ENCODE measurements at regions not wholly inside any gene's neighbourhood (a gene's known extent, or its start where the extent isn't known, plus 50 kb on each side); places are given as distances from the start of the nearest gene placed in this dataset.
"Not testable (repeated sequence)": the region's sequence is repeated elsewhere in the genome, so short reads cannot be mapped to it uniquely, and the experiment has no call there.

DNA sequence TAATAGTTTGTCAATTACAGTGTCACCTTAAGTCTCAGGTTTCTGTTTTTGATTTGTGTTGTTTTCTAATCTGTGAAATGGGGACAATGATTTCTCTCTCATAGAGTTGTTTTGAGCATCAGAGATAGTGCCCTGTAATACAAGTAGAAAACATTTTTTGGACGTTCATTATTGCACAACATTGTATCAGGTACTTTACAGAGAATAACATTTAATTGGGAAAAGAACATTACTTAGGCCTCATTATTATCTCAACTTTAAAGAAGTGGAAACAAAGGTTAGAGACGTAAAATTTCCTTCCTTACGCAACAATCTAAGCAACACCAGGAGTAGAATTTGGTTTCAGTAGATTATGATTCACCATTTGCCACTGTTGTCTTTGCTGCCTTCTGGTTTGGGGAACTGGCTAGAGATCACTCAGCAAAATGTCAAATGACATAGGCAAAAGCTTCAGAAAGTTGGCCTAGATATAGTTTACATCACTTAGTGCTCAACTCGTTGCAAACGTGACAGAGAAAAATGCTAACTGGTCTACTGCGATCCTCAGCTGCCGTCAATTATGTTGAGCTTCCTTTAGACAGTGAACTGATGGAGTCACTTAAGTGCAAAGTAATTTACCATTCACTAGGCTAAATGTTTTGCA lies 1026.8 kb downstream of the CDH11 start:
- no peak for DNase-seq
- intact Hi-C loops (cut with DNase I): no loop called here

DNA sequence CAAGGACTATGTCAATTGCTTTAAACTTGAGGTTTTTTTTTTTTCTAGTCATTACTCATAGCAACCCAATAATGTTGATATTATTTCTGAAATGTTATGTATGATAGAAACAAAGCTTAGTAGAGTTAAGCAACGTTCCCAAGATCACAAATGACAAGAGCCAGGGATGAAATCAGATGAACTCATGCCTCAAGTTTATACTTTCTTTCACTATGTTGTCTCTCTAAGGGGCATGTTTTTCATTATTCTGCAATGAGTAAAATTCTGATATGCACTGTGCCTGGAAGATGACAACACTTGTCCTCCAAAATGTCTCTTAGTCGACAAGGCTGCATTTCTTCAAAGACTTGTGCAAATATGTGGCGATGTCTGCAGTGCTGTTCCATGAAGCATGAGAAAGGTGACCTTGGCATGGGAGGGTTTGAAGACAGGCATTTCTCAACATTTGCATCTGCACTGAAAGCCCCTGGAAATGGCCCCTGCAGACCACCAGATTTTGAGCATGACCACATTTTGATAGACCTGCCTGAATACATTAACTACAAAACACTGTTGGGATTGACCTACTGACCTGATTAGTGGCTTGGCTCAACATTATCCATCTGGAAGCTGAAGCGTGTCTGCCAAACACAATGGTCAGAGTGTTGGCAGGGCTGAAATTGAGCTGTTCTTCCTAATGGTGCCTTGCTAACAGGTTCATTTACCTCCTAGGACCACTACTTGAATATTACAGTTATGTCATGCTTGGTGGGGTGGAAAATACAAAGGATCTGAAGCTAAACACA lies 1027.5 kb downstream of the CDH11 start:
- intact Hi-C loops (cut with DNase I): no loop called here
- DNase-seq: no peak

DNA sequence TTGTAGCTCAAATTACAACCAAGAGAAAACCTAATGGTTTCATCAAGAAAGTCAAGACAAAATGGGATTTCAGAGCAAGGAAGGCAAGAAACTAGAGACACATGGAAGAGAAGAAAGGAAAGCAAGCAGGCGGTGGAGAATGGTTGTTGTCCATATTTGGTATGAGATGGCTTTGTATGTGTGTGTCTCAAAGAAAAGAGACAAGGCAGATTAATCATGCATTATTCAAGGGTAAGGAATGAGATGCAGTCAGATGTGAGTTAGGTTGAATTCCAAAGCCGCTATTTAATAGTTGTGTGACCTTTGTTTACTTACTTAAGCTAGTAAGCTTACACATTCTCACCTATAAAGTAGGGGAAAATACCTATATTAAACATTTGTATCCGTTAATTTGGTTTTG lies 1029.6 kb downstream of the CDH11 start:
- intact Hi-C loops (cut with DNase I): no loop called here
- no peak for DNase-seq

DNA sequence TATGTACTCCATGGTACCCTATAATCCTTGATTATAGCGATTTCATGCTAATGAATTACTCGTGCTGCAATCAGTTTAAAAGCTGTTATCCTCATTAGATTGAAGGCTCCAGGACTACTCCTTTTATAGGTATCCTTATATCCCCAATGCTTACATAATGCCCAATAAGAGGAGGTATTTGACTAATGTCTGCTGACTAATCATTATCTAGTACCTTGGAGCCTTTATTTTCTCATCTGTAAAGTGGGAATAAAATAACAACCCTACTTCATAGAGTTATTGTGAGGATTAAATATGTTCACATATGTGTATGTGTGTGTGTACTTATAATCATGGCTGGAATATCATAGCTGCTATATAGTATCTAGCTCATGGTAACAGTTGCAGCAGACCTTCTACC lies 1031.5 kb downstream of the CDH11 start:
- no peak for DNase-seq
- intact Hi-C loops (cut with DNase I): no loop called here

DNA sequence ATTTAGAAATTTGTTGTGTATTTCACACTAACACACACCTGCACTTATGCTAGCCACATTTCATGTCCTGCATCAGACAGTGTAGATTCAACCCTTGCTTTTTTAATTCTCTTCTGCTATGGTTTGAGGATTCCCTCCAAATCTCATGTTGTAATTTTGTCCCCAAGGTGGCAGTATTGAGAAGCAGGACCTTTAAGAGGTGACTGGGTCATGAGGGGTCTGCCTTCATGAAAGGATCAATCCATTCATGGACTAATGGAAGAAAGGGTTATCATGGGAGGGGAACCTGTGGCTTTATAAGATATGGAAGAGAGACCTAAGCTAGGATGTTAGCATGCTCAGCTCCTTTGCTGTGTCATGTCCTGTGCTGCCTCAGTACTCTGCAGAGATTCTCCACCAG lies 1032.2 kb downstream of the CDH11 start:
- DNase-seq: peak in 1 of 10 donors; percentile 8
- intact Hi-C loops (cut with DNase I): loop anchor here (2.0 kb wide), 1 partner anchor 1029 kb away; no protein-coding TSS in a partner anchor

DNA sequence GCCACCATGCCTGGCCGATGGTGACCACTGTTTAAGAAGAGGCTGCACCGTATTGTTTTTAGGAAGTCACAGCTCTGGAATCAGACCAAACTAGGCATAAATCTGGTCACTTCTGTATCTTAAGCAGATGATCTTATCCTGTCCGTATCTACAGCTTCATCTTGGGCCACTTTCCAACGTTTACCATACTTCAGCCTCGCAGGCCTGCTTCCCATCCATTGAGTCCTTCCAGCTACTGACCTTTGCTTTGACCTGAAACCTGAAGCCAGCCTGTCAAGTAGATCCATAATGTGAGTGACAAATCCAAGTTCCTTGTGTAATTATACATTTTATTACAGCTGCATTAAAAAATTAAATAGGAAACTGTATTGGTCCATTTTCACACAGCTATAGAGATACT lies 1033.0 kb downstream of the CDH11 start:
- DNase-seq: no peak
- intact Hi-C loops (cut with DNase I): loop anchor here (2.0 kb wide), 1 partner anchor 1030 kb away; no protein-coding TSS in a partner anchor

DNA sequence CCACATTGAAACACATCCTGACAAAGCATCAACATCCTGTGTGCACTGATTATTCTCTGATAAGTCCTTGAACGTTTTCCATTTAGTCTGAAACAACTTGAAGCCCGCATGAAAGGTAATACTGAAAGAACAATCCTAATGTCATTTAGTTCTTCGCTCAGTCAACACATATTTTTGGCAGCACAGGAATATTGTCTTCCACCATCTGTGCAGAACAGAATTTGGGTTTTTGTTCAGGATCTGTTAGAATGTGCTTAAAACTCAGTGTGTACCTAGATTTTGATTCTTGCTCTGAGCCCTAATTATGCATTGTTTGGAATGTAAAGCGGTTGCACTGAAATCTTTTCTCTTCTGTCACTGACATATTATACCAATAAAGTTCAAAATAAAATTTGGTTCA lies 1036.6 kb downstream of the CDH11 start:
- no peak for DNase-seq
- intact Hi-C loops (cut with DNase I): no loop called here

DNA sequence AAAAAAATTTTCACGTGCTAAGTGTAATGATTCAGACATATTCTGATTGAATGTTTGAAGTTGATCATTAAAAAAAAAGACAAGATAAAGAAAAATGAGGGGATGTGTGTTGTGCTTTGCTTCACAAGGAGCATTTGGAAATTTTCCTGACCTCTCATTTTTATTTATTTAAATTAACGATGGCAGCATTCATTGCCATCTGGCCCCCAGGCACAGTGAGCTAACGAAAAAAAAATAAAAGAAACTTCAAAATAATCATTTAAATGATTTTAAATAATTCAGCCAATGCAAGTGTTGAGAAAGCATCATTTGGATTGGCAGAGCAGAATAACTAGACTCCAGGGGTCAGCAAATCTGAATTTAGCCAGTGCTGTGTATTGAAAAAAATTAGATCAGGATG lies 1037.2 kb downstream of the CDH11 start:
- no peak for DNase-seq
- intact Hi-C loops (cut with DNase I): no loop called here

DNA sequence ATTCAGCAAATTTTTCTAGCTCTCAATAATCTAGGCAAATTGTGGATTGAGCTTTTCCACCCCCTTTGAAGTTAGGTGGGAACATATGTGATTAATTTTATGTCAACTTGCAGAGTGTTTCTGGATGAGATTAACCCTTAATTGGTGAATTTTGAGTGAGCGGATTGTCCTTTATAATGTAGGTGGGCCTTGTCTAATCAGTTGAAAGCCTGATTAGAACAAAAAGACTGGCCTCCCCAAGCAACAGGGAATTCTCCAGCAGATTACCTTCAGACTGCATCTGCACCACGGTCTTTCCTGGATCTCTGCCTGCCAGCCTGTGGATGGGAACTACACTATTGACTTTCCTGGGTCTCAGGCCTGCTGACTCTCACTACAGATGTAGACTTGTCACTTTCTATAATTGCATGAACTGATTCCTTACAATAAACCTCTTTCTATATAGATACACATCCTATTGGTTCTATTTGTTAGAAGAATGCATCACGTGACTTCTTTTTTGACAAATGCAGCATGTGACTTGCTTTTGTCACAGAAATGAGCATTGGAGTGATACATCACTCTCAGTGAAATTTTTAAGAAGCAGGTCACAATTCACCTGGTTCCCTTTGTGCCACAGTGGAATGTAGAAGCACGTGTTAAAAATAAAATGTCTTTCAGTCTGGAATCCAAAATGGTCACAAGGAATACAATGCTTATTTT lies 1038.3 kb downstream of the CDH11 start:
- DNase-seq: no peak
- intact Hi-C loops (cut with DNase I): no loop called here

DNA sequence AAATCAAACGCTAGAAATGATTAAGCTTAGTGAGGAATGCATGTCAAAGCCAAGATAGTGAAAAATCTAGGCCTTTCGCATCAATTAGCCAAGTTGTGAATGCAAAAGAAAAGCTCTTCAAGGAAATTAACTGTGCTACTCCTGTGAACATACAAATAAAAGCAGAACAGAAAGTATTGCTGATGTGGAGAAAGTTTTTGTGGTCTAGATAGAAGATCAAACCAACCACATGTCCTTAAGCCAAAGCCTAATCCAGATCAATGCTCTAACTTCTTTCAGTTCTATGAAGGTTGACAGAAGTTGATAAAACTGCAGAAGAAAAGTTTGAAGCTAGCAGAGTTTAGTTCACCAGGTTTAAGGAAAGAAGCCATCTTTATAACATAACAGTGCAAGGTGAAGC lies 1044.6 kb downstream of the CDH11 start:
- DNase-seq: no peak
- intact Hi-C loops (cut with DNase I): no loop called here

DNA sequence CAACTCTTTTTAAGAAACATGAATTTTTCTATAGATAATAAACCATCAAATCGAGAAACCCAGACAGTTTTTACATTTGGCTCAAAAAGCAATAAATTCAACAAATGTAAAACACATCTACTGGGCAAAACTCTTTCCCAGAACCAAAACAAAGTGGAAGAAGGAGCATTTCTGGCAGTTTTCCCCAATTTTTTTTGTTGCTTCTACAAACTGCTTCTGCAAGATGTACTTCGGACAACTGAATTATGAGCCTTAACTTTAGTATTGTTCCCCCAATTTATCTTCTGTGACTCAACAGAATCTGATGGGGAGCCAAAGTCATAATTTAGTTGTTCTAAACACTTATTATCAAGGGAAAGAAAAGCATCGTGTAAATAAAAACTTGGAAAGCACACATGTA lies 1047.2 kb downstream of the CDH11 start:
- intact Hi-C loops (cut with DNase I): no loop called here

DNA sequence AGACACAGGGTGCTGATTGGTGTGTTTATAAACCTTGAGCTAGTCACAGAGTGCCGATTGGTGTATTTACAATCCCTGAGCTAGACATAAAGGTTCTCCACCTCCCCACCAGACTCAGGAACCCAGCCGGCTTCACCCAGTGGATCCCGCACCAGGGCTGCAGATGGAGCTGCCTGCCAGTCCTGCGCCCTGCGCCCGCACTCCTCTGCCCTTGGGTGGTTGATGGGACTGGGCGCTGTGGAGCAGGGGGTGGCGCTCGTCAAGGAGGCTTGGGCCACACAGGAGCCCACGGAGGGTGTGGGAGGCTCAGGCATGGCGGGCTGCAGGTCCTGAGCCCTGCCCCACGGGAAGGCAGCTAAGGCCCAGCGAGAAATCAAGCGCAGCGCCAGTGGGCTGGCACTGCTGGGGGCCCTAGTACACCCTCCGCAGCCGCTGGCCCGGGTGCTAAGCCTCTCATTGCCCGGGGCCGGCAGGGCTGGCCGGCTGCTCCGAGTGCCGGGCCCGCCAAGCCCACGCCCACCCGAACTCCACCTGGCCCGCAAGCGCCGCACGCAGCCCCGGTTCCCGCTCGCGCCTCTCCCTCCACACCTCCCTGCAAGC lies 1049.6 kb downstream of the CDH11 start:
- intact Hi-C loops (cut with DNase I): not testable (repeated sequence)
- peak in 2 of 10 donors; percentile 63 to 76 for DNase-seq

More for the DNA sequence above, 1047.2 kb downstream of the CDH11 start:
- no peak for DNase-seq

DNA sequence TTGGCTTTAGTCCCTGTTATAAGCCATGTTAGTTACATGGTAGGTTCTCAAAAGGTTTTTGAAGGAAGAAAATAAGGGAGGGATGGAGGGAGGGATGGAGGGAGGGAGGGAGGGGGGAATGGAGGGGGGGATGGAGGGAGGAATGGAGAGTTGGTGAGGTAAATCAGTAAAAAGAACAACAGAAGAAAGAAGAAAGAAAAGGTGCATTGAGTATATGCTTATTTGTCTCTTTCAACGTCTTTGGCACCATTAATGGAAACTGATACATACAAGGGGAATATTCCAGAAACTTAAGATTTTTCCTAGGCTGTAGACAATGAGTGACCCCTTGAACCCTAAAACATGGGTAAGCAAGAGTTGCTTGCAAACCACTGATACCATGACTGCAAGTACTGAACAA lies 1056.3 kb downstream of the CDH11 start:
- intact Hi-C loops (cut with DNase I): no loop called here
- no peak for DNase-seq

DNA sequence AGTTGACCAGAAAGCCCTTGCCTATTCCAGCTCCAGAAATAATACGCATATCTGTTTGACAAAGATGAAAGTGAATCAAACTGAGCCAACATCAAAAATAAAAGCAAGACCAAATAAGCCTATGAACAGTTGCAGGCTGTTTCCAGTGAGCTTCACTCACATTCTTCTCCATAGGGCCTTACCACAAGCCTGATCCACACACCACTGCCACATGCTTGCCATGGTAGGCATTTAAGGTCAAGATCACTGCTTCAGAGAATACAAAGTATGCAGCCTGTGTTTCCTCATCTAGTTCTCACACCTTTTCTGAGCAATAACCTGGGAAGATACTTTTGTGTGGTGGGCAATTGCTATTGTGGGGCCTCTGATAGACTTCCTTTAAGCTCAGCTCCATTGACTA lies 1060.2 kb downstream of the CDH11 start:
- intact Hi-C loops (cut with DNase I): no loop called here
- no peak for DNase-seq

DNA sequence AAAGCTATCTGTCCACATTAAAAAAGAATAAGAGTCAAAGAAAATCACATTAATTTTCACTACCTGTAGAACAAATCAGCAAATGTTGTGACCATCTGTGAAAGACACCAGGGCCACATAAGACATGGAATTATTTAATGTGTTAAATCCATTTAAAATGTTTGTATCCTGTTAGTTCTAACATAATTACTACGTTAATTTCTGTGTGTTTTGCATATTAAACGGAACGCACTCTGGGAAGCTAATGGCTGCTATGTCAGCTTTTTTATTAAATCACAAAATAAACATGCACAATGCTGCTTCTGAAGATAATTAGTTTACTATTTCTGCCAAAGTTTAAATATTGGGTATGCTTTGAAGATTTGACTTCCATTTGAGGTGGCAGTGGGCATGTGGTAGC lies 1061.2 kb downstream of the CDH11 start:
- DNase-seq: no peak
- intact Hi-C loops (cut with DNase I): no loop called here

DNA sequence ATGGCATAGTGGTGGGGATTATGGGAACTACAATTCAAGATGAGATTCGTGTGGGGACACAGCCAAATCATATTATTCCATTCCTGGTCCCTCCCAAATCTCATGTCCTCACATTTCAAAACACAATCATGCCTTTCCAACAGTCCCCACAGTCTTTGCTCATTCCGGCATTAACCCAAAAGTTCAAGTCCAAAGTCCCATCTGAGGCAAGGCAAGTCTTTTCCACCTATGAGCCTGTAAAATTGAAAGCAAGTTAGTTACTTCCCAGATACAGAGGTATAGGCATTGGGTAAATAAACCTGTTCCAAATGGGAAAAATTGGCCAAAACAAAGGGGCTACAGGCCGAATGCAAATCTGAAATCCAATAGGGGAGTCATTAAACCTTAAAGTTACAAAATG lies 1063.2 kb downstream of the CDH11 start:
- intact Hi-C loops (cut with DNase I): no loop called here

DNA sequence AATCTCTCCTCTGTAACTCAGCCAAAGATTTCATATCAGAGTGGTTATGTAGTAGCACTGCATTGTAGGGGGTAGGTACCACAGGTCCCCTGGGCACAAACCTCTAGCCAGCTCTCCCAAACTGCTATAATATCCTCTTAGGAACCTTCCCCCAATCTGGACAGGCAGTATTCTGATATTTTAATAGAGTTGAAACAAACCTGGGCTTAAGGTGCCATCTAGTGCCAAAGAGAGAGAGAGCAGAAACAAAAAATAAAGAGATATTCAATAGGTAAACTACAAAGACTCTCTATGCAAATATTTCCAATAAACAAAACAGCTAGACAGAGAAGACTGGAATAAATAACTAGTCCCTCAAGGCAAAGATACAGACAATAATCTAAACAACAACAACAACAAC lies 1070.0 kb downstream of the CDH11 start:
- no peak for DNase-seq
- intact Hi-C loops (cut with DNase I): no loop called here

More for the DNA sequence above, 1063.2 kb downstream of the CDH11 start:
- no peak for DNase-seq

DNA sequence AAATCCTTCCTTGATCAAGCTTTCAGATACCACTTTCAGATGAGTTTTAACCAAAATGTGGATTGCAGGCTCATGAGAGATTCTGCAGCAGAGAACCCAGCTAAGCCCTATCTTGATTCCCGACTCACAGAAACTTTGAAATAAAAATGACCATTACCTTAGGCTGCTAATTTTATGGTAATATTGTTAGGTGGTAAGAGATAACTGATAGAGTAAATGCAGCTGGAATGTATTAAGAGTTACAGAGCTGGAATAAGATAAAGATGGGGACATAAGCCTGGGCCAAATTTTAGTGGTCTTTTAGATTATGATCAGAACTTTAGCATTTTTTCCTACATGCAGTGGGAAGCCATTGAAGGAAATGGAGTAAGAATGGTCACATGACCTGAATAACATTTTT lies 1074.0 kb downstream of the CDH11 start:
- intact Hi-C loops (cut with DNase I): no loop called here
- no peak for DNase-seq

DNA sequence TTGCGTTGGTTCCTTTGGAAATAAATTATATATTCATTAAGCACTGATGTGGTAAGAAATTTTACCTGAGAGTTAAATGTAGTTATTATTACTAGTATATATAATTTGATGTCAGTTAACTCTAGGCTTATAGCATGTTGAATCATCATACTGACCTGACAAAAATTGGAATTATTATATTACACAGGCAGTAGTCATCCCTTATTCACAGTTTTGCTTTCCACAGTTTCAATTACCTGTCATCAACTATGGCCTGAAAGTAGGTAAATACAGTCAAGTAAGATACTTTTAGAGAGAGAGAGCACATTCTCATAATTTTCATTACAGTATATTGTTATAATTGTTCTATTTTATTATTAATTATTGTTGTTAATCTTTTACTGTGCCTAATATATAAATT lies 1074.7 kb downstream of the CDH11 start:
- DNase-seq: no peak
- intact Hi-C loops (cut with DNase I): no loop called here

DNA sequence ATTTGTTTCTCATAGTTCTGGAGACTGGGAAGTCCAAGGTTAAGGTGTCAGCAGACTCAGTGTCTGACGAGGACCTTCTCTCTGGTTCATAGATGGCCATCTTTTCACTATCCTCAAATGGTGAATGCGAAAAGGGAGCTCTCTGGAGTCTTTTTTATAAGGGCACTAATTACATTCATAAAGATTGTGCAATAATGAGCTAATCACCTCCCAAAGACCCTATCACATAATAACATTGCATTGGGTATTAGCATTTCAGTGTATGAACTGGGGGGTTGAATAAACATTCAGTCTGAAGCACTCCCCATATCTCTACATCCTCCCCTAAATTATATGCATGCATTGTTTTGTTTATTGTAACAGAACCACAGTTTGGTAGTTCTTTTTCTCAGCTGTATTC lies 1086.5 kb downstream of the CDH11 start:
- no peak for DNase-seq
- intact Hi-C loops (cut with DNase I): loop anchor here (10.0 kb wide), 1 partner anchor 61 kb away; no protein-coding TSS in a partner anchor

DNA sequence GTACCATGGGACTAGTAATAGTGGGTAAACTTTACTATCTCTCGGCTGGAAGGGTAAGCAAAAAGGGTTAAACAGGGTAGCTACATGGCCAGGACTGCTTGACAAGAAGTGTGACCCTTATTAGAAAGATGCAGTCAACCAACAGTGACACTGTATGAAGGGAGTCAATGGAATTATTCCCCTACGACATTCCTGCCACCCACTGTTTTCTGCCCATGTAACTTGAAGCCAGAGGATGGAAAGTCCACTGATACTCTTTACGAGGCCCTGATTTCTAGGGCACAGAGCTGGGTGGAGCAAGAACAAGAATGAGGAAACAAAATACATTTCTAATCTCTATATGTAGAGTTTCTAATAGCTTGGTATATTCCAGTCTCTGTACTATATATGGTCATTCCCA lies 1102.5 kb downstream of the CDH11 start:
- DNase-seq: no peak
- intact Hi-C loops (cut with DNase I): no loop called here

All from posterior cingulate gyrus (tissue), 11 donors.